ENCODE measurements at regions not wholly inside any gene's neighbourhood (a gene's known extent, or its start where the extent isn't known, plus 50 kb on each side); places are given as distances from the start of the nearest gene placed in this dataset.

DNA sequence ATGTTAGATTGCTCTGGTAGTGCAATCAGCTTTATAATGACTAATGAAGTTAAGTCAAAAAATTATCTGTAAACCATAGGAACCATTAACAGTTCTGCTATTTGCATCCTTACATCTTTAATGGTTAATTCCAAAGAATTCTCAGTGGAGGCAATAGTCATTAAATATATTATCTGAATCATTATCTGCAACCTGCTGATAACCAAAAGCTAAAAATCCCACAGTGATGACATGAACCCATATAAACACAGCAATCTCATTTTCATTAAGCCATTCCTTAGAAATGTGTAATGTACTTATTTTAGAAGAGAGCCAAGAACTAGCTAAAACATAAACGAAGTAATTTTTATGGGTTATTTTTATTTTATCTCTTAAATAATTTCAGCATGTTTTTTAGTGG lies 60.2 kb downstream of the MAGEB16 start:
- no peak for DNase-seq (ENCODE audit: unreplicated experiment)
- ChIA-PET POLR2A (no interaction called here), CTCF (no interaction called here)
- intact Hi-C loops (cut with micrococcal nuclease): no loop called here
- Mint-ChIP-seq H3K9me3 (ENCODE audit: unreplicated experiment) (no peaks in the 10 kb centered on the region), H3K27me3 (ENCODE audit: insufficient read depth, unreplicated experiment) (peaks cover 7% of the 10 kb centered on the region), H3K27ac (ENCODE audit: low read depth, unreplicated experiment) (no peak overlapping the region), H3K4me3 (ENCODE audit: unreplicated experiment) (no peak overlapping the region), H3K36me3 (ENCODE audit: insufficient read depth, unreplicated experiment) (no peaks in the 10 kb centered on the region), H3K4me1 (ENCODE audit: insufficient read depth, unreplicated experiment) (no peaks in the 10 kb centered on the region)
- TF ChIP-seq, protein P1, sequence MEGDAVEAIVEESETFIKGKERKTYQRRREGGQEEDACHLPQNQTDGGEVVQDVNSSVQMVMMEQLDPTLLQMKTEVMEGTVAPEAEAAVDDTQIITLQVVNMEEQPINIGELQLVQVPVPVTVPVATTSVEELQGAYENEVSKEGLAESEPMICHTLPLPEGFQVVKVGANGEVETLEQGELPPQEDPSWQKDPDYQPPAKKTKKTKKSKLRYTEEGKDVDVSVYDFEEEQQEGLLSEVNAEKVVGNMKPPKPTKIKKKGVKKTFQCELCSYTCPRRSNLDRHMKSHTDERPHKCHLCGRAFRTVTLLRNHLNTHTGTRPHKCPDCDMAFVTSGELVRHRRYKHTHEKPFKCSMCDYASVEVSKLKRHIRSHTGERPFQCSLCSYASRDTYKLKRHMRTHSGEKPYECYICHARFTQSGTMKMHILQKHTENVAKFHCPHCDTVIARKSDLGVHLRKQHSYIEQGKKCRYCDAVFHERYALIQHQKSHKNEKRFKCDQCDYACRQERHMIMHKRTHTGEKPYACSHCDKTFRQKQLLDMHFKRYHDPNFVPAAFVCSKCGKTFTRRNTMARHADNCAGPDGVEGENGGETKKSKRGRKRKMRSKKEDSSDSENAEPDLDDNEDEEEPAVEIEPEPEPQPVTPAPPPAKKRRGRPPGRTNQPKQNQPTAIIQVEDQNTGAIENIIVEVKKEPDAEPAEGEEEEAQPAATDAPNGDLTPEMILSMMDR (IDR thresholded peaks at IDR 0.05; ENCODE audit: unreplicated experiment): no peak
- BruUV-seq (replicated peaks): no TSS peak

DNA sequence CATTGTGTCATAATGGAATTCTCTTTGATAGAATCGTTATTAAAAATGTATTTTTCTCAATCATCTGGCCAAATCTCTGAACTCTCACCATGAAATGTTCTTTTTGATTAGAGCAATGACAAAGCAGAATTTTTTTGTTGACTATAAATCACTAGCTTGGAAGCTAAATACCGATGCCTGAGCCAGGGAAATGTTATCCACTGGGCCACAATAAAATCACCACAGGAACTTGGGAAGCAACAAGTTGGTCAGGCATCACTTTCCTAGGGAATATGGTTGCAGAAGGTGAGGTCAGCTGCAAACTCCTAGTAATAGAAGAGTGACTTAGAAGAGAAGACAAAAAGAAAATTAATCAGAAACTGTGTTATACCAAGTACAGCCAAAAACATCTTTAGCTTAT lies 60.6 kb upstream of the CFAP47 start:
- no peak overlapping the region for H3K27ac Mint-ChIP-seq (ENCODE audit: low read depth, unreplicated experiment)
- BruUV-seq (replicated peaks): no TSS peak
- CTCF ChIA-PET: interaction anchor here (0.5 kb wide), 1 partner anchor 1222 kb away, joined by 3 read pairs; no protein-coding TSS in a partner anchor
- DNase-seq (ENCODE audit: unreplicated experiment): no peak
- no peaks in the 10 kb centered on the region for H3K4me1 Mint-ChIP-seq (ENCODE audit: insufficient read depth, unreplicated experiment)
- TF ChIP-seq, protein P1 (IDR thresholded peaks at IDR 0.05; ENCODE audit: unreplicated experiment): no peak
- H3K27me3 Mint-ChIP-seq (ENCODE audit: insufficient read depth, unreplicated experiment): peaks cover 7% of the 10 kb centered on the region
- intact Hi-C loops (cut with micrococcal nuclease): no loop called here
- H3K36me3 Mint-ChIP-seq (ENCODE audit: insufficient read depth, unreplicated experiment): no peaks in the 10 kb centered on the region
- no peak overlapping the region for H3K4me3 Mint-ChIP-seq (ENCODE audit: unreplicated experiment)
- no peaks in the 10 kb centered on the region for H3K9me3 Mint-ChIP-seq (ENCODE audit: unreplicated experiment)
- POLR2A ChIA-PET: no interaction called here

DNA sequence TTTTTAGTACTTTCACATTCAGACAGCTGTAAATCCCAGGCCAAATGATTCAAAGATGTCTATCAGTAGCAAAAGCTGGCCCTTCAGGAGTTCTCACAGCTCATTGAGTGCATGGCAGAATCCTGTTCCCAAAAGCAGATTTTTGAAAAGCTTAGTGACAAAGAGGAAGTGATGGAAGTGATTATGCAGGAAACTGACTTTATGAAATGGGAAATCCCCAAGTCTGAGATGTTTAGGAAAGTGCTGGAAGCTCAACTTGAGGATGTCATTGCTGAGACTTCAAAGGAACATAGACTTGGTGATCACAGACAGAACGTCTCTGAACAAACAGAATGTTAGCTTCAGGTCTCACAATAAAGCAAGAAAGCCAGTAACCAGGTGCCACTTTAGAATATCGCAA lies 51.0 kb upstream of the CFAP47 start:
- H3K9me3 Mint-ChIP-seq (ENCODE audit: unreplicated experiment): peaks cover 6% of the 10 kb centered on the region
- H3K4me1 Mint-ChIP-seq (ENCODE audit: insufficient read depth, unreplicated experiment): no peaks in the 10 kb centered on the region
- TF ChIP-seq, protein P1 (IDR thresholded peaks at IDR 0.05; ENCODE audit: unreplicated experiment): no peak
- no peak for DNase-seq (ENCODE audit: unreplicated experiment)
- intact Hi-C loops (cut with micrococcal nuclease): no loop called here
- ChIA-PET POLR2A (no interaction called here), CTCF (interaction anchor here (0.9 kb wide), 1 partner anchor 61 kb away, joined by 5 read pairs; no protein-coding TSS in a partner anchor)
- no peak overlapping the region for H3K4me3 Mint-ChIP-seq (ENCODE audit: unreplicated experiment)
- no TSS peak for BruUV-seq (replicated peaks)
- H3K36me3 Mint-ChIP-seq (ENCODE audit: insufficient read depth, unreplicated experiment): peaks cover 5% of the 10 kb centered on the region
- H3K27ac Mint-ChIP-seq (ENCODE audit: low read depth, unreplicated experiment): no peak overlapping the region
- H3K27me3 Mint-ChIP-seq (ENCODE audit: insufficient read depth, unreplicated experiment): peaks cover 9% of the 10 kb centered on the region

Measured in MCF 10A (cell line).